ENCODE measurements at regions not wholly inside any gene's neighbourhood (a gene's known extent, or its start where the extent isn't known, plus 50 kb on each side); places are given as distances from the start of the nearest gene placed in this dataset.

DNA sequence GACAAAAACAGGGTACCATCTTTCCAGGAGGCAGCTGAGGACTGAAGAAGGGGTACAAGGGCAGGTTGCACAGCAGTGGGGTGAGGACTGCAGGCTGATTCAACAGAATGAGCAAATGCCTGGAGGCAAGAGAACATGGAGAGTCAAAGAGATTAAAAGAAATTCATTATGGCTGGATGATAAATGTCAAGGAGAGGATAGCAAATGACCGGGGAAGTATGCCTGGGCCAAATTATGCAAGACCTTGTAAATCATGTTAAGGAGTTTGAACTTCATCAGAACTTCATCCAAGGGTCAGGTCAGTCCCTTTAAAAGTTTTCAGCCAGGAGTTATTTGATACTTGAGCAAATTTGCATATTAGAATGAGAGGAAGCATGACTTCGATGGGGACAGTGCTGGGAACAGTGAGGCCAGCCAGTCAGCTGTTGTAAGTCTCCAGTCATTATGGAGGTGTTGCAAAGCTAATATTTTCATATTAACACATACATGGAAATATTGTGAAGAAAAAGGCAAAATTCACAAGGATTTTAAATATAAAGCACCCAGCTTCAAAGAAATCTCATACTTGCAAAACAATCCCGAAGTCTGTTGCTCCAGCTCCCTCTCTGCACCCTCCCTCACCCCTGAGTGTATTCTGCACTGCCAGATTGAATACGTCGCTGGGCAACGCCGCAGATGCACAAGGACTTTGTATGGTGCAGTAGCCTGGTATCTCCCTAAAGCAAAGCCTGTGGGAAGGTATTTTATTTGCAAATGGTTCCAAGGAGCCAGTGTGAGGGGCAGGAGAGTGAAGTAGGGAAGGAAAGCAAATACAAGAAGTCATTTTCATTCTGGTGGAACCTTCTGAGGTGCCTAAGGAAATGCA lies 509.8 kb upstream of the TLE4 start:
- no peak overlapping the region for H3K4me3 ChIP-seq (ENCODE audit: low read length)
- no peaks in the 10 kb centered on the region for H3K27me3 ChIP-seq (replicated peaks; ENCODE audit: insufficient read depth, low read length)
- TF ChIP-seq EZH2 (optimal IDR thresholded peaks at IDR 0.05; ENCODE audit: low read depth, low read length) (no peak), EZH2phosphoT487 (IDR thresholded peaks at IDR 0.05; ENCODE audit: low read length) (no peak)
- TF ChIP-seq, protein P1, sequence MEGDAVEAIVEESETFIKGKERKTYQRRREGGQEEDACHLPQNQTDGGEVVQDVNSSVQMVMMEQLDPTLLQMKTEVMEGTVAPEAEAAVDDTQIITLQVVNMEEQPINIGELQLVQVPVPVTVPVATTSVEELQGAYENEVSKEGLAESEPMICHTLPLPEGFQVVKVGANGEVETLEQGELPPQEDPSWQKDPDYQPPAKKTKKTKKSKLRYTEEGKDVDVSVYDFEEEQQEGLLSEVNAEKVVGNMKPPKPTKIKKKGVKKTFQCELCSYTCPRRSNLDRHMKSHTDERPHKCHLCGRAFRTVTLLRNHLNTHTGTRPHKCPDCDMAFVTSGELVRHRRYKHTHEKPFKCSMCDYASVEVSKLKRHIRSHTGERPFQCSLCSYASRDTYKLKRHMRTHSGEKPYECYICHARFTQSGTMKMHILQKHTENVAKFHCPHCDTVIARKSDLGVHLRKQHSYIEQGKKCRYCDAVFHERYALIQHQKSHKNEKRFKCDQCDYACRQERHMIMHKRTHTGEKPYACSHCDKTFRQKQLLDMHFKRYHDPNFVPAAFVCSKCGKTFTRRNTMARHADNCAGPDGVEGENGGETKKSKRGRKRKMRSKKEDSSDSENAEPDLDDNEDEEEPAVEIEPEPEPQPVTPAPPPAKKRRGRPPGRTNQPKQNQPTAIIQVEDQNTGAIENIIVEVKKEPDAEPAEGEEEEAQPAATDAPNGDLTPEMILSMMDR (IDR thresholded peaks at IDR 0.05; ENCODE audit: low read length) = no peak
- H3K4me2 ChIP-seq (ENCODE audit: low read depth, low read length) = no peak overlapping the region
- no peak overlapping the region for H3K27ac ChIP-seq (ENCODE audit: low read length)
- H3K9me2 ChIP-seq (replicated peaks; ENCODE audit: insufficient read depth, low read length) = no peaks in the 10 kb centered on the region
- H3K36me3 ChIP-seq (replicated peaks; ENCODE audit: insufficient read depth, low read length) = no peaks in the 10 kb centered on the region
- no peak overlapping the region for H2AFZ ChIP-seq (ENCODE audit: low read length)
- H3K9me3 ChIP-seq (replicated peaks; ENCODE audit: insufficient read depth, low read length) = no peaks in the 10 kb centered on the region
- no peaks in the 10 kb centered on the region for H3K79me2 ChIP-seq (ENCODE audit: low read length)
- no peaks in the 10 kb centered on the region for H3F3A ChIP-seq (ENCODE audit: insufficient read depth, low read length)
- H3K9ac ChIP-seq (ENCODE audit: low read length) = no peak overlapping the region
- DNase-seq = no peak
- H4K20me1 ChIP-seq (ENCODE audit: insufficient read depth, low read length) = no peaks in the 10 kb centered on the region
- no peaks in the 10 kb centered on the region for H3K4me1 ChIP-seq (ENCODE audit: low read length)

DNA sequence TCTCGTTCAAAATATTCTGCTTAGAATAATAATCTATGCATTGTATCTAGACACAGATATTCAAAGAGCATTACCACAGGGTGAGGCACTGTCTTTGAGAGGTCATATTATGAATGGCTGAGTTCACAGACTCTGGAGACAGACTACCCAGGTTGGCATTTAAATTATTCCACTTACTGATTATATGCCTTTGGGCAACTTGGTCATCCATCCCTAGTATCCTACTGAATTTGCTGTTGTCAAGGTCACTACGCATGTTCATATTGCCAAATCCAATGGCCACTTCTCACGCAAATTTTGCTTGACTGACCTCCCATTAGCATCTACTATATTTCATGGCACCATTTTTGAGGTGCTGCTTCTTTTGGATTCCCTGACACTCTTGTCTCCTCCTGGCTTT lies 498.6 kb upstream of the TLE4 start:
- Histone ChIP-seq H3F3A (ENCODE audit: insufficient read depth, low read length) (no peaks in the 10 kb centered on the region), H3K27ac (ENCODE audit: low read length) (no peak overlapping the region), H2AFZ (ENCODE audit: low read length) (no peak overlapping the region), H3K4me3 (ENCODE audit: low read length) (no peak overlapping the region), H3K9ac (ENCODE audit: low read length) (no peak overlapping the region), H3K4me2 (ENCODE audit: low read depth, low read length) (no peak overlapping the region), H3K36me3 (replicated peaks; ENCODE audit: insufficient read depth, low read length) (no peaks in the 10 kb centered on the region), H3K9me3 (replicated peaks; ENCODE audit: insufficient read depth, low read length) (no peaks in the 10 kb centered on the region), H3K9me2 (replicated peaks; ENCODE audit: insufficient read depth, low read length) (no peaks in the 10 kb centered on the region), H3K27me3 (replicated peaks; ENCODE audit: insufficient read depth, low read length) (no peaks in the 10 kb centered on the region), H3K79me2 (ENCODE audit: low read length) (no peaks in the 10 kb centered on the region), H4K20me1 (ENCODE audit: insufficient read depth, low read length) (no peaks in the 10 kb centered on the region), H3K4me1 (ENCODE audit: low read length) (no peaks in the 10 kb centered on the region)
- TF ChIP-seq EZH2phosphoT487 (IDR thresholded peaks at IDR 0.05; ENCODE audit: low read length) = no peak
- TF ChIP-seq, protein P1 (IDR thresholded peaks at IDR 0.05; ENCODE audit: low read length) = no peak
- no peak for TF ChIP-seq EZH2 (optimal IDR thresholded peaks at IDR 0.05; ENCODE audit: low read depth, low read length)
- DNase-seq = no peak

DNA sequence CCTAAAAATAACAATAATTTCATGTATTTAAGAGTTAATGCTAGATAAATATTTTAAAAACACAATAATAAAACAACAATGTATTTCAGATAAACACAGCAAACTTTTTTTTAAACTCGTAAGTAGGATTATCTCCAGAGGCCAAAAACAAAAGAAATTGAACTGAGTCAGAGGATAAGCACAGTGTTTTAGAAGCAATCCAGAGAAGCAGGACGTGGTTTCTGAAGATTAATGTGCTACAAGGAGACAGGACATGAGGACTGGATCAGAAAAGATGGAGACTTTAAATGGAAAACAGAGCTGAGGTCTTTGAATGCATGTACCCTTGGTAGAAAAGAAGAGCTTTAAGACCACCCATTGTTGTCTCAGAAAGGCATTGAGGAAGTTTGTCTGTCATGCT lies 491.2 kb upstream of the TLE4 start:
- H3K4me1 ChIP-seq (ENCODE audit: low read length) = no peaks in the 10 kb centered on the region

More for the DNA sequence above, 491.2 kb upstream of the TLE4 start:
- no peak overlapping the region for H3K9ac ChIP-seq (ENCODE audit: low read length)
- no peaks in the 10 kb centered on the region for H3K27me3 ChIP-seq (replicated peaks; ENCODE audit: insufficient read depth, low read length)
- no peak overlapping the region for H3K4me3 ChIP-seq (ENCODE audit: low read length)
- no peaks in the 10 kb centered on the region for H4K20me1 ChIP-seq (ENCODE audit: insufficient read depth, low read length)
- no peak for DNase-seq
- H3K27ac ChIP-seq (ENCODE audit: low read length) = no peak overlapping the region
- H3F3A ChIP-seq (ENCODE audit: insufficient read depth, low read length) = no peaks in the 10 kb centered on the region
- H3K9me3 ChIP-seq (replicated peaks; ENCODE audit: insufficient read depth, low read length) = no peaks in the 10 kb centered on the region
- no peaks in the 10 kb centered on the region for H3K79me2 ChIP-seq (ENCODE audit: low read length)
- no peak overlapping the region for H3K4me2 ChIP-seq (ENCODE audit: low read depth, low read length)
- no peak overlapping the region for H2AFZ ChIP-seq (ENCODE audit: low read length)
- no peaks in the 10 kb centered on the region for H3K9me2 ChIP-seq (replicated peaks; ENCODE audit: insufficient read depth, low read length)
- TF ChIP-seq, protein P1 (IDR thresholded peaks at IDR 0.05; ENCODE audit: low read length) = no peak
- H3K36me3 ChIP-seq (replicated peaks; ENCODE audit: insufficient read depth, low read length) = no peaks in the 10 kb centered on the region
